Hypothalamus (tissue), 51 donors: ENCODE measurements at regions not wholly inside any gene's neighbourhood (a gene's known extent, or its start where the extent isn't known, plus 50 kb on each side); places are given as distances from the start of the nearest gene placed in this dataset.

ENCODE experiments used
- DNase-seq, 51 donors: peaks; one replicate each; lab custom pipeline; 2025; lab: John Stamatoyannopoulos, UW

DNA sequence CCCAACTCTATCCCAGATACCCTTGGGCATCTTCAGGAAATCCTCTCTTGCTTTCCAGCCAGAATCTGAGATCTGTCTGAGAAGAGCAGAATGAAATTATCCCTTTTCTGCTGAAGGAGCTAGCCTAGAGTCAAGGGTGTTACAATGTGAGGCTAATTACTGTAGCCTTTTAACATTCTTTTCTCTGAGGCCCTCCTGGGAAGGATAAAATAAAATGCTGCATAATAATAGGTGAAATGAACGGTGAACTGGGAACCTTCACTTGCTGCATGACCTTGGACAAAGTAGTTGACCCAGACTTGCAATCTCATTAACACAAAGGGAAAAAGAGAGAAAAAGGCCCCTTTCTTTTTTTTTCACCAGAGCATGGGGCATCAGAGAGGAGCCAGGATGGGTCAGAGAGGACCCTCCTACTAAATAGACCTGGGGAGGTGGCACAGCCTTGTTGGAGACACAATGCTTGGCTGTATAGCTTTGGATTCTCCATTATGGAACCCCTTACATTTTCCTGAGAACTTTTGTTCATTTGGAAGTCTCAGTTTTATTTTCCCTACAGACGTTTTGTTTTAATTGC, 137.0 kb upstream of the LIPC start:
- DNase-seq, result no peak

DNA sequence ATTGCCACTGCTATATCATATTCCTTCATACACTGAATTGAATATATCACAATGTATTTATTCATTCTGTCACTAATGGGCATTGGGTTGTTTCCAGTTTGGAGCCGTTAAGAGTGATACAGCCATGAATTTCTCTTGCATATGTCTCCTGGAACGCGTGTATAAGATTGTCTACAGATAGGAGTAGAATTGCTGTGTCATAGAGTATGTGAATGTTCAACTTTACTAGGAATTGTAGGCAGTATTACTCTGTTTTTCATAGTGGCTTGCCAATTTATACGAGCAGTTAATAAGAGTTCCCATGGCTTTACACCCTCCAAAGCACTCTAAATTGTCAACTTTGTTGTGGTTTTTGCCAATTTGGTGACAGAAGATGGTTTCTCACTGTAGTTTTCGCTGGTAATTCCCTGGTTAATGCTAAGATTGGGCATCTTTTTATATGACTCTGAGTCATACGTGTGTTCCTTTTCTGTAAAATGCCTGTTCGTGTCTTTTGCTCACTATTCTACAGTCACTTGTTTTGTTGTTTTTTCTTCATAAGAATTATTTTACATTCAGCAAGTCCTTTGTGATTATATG, 136.1 kb upstream of the LIPC start:
- no peak for DNase-seq

DNA sequence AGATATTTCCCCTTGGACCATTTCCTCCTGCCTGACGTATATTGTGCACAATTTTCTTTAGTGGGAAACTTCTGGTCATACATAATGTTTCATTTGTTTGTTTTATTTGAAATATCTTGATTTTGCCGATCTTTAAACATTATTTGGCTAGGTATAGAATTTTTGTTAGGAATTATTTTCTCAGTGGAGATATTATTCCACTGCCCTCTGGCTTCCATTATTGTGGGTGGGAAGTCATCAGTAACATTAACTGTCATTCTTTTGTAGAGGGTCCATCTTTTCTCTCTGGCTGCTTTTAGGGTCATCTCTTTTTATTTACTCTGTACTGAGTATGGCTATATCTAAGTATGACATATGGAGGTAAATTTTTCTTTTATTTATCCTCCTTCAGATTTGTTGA, 135.5 kb upstream of the LIPC start:
- no peak for DNase-seq

DNA sequence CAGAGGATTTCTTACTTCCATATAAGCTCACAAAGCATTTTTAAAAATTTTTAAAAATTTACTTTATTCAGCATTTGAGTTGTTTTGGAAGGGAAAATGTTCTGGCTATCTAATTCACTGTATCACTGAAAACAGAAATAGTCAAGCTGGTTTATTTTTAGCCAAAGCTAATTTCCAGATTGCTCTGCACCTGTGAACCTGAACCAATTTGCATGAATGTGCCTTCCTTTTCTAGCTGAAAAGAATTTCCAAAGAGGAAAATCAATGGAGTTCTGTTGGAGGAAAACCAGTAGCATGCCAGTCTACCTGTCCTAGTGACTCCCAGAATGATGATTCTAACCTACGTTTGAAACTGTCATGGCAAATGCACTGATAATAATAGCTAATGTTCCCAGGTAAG, 134.2 kb upstream of the LIPC start:
- no peak for DNase-seq

DNA sequence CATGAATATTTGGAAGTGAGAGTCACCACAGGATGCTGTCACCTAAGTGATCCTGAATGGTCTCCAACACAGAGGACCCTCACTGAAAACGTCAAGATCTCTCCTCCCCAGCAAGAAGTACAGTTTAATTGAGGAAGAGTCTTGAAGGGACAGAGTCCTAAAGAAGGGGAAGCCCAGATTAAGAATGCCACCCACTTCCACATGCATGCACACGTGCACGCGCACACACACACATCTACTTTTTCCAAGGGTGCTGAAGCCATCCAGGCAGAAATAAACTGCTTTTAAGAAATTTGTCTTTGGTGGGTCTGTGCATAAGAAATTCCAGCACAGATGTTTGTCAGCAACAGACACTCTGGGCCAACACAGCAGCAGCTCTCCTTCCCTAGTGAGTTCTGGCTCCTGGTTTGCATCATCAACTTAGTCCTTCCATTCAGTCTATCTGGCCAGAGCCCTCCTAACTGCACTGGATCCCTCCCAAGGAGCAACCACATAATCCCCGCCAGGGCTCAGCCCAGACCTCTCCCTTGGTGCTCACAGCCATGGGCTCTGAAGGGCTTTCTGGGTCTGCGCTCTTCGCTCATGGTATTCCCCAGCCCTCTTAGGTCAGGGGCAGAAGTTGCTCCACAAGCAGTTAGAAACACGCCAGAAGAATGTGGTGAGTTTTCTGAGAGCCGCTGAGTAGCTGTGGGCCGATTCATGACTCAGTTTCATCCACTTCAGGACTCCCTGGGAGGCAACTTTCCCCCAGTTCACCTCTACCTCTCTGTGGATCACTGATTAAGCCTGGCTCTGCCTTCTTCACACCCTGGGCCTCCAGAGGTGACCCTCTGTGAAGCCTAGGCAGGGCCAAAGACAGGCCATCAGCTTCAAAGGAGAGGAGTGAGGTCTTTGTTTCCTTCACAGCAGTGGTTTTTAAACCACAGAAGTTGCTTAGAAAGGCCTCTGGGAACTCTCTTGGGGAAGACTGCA, 132.6 kb upstream of the LIPC start:
- peak in 1 of 51 donors; percentile 1 for DNase-seq

DNA sequence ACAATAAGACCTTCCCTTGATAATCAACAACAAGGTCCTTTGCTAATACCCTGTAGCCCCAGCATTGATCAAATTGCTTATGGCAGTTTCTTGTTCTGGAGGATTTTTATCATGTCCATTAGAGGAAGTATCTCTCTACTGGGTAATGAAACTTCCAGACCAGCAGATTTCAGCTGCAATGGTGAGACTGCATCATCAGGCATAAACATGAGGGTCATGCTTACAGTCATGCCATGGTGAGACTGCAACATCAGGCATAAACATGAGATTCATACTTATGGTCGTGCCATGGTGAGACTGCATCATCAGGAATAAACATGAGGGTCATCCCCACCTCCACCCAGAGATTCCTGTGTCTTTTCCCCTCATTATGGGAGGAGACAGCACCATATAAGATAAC, 129.0 kb upstream of the LIPC start:
- DNase-seq, result no peak

DNA sequence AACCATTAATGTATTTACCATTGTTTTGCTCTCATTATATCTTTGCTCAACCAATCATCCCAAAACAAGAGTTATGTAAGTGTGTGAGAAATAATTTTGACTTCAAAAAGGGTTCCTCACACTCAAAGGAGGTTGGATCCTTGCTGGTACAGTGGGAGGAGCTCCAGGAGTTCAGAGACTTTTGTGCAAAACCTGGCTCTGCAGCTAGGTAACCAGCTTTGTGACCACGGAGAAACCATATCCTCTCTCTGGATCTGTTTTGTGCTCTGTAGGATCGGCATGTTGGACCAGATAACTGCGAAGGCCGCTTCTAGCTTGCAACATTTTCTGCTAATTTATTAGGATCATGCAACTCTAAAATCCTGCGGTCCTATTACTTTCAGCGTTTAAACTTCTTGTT, 128.6 kb upstream of the LIPC start:
- DNase-seq, result no peak

DNA sequence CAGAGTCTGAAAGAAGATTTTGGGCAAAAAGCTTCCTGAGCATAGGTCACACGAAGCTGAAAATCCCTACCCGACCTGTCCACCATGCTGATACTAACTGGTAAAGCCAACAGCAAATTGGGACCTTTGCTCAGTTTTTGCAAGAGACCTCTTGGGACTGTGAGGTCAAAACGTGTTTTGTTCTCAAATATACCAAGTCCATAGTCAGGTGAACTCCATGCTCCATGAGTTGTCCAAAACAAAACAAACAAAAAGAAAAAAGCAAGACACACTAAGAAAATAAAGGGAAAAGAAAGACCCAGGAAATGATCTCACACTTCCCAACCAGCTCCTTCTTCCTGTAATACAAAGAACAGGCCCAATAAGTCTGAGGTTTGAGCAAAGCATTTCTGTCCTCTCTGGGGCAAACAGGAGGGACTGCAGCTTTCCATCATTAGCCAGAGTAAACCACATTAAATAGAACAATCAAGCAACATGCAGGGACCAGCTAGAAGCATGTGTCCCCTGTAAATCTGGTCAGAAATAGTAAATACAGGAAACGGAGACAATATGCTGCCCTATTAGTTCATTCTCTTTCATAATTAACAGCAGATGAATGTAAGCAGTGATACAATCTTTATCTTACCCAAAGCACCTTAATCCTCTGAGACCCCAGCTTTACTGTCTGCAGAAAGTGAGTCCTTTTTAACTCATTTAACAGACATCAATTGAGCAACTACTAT, 125.0 kb upstream of the LIPC start:
- DNase-seq, result no peak

DNA sequence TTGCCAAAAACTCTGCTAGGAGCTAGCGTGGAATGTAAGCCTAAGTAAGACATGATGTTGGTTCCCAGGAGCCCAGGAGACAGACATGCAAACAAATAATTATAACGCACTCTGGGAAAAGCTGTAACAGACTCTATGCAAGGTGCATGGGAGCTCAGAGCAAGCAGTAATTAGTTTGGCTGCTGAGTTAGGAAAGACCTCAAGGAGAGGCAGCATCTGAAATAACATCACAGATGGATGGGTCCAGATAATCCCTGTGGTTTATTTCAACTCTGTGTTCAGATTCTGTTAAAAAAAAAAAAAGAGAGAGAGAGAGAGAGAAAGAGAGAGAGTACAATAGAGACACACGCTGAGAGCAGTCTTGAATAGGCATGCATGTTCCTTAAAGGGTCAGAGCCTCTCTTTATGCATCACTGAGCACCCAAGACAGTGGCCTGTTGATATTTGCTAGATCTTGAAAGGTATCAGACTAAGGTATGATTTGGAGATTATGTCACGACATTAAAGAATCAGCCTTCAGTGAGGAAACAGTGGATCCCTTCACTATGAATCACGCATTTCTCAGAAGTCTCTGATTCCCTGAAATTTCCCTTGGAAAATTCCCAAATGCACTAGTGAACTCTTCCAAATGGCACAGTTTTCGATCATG, 124.4 kb upstream of the LIPC start:
- DNase-seq, result no peak

DNA sequence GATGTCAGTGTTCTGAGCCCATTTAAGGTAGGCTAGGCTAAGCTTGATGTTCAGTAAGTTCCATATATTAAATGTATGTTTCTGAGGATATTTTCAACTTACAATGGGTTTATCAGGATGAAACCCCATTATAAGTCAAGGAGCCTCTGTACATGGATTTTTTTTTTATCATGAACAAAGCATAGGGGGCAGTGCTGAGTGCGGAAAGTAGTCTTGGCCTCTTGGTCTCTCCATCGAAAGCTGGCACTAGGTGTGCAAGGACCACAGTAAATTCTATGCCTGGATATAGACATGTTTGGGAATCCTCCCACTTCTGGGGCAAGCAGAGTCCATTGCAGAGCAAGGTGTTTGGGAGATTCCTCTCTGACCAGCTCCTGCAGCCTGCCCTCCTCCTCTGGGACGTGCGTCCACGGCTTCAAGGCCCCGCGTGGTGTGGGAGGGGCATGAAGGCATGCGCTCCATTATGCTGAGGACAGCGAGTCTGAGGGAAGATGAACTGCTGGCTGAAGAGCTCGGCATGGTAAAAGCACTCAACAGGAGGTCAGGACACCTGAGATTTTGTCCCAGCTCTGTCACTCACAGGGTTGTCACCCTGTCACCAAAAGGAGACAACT, 122.9 kb upstream of the LIPC start:
- DNase-seq, result no peak

DNA sequence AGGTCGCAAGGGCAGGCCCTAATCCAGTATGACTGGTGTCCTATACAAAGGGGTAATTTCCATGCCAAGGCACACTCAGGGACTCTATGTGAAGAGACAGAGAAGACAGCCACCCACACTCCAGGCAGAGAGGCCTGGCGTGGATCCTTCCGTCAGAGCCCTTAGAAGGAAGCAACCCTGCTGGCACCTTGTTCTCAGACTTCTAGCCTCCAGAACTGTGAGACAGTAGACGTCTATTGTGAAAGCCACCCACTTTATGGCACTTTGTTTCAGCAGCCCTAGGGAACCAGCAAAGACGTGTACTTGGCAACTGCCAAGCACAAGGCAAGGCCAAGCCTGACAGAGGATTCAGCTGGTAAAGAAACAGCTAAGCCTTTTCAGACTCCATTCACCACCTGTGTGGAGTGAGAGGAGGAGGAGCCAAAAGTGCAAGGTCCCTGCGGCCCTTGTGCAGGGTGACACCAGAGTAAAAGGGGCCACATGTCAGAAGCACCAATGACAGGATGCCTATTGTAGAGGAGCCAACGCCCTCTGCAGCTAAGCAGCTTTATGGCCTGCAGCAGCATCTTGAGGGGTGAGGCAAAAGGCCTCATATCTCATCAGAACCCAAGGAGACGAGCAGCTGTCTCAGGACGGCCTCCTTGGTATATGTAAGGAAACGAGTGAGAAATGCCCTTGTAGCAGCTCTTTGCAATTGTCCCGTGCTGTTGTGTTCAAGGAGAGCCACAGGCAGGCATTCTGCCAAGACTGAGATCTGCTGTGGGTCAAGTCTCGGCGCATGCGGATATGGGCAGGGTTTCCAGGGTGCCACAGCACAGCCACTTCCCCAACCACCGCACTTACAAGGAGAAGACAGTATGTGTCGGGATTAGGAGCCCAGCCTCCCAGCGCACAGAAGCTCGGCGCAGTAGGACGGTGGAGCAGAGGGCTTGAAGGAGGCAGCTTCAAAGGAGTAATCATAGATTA, 121.5 kb upstream of the LIPC start:
- DNase-seq, result peak in 18 of 51 donors; percentile 3 to 46 (median 14)

DNA sequence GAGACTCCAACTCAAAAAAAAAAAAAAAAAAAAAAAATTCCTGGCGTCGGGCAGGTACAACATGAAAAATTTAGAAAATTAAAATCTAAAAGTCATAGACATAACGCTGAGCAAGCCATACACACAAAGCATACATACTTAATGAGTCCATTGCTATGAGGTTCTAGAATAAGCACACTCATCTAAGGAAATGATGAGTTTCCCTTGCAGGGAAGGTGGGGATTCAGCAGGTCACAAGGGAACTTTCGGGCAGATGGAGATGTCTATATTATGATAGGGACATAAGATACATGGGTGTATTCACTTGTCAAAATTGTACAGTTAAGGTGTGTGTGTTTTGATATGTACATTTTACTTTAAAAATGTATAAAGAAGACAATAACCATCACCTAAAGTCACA, 120.2 kb upstream of the LIPC start:
- no peak for DNase-seq

DNA sequence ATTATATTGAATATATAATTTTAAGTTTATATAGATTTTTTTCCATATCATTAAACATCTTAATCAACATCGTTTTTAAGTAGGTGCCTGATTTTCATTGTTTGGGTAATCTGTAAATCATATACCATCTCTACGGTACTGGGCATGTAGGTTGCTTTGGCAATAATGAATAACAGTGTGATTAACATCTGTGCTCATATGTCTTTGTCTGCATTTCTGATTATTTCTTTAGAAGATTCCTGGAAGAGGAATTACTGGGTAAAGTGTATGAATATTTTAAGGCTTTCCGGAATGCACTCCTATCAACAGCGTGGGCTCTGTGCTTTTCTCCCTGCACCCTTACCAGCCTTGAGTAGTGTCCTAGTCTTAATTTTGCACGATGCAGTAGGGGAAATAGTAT, 119.8 kb upstream of the LIPC start:
- DNase-seq, result no peak

DNA sequence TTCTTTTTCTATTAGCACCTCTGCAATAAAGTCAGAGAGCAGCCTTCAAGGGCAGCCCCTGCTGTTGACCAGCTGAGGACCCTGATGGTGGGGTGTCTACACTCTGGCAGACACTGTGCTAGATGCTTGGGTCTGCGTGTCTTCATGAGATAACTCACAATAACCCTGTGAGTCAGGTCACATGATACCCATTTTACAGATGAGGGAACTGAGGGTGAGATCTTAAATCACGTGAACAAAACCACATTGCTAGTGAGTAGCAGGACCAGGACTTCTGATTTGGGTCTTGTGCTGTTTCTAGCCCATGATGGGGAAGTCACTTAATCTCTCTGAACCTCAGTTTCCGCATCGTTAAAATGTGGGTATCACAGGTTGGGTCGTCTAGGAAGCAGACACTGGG, 118.5 kb upstream of the LIPC start:
- no peak for DNase-seq

DNA sequence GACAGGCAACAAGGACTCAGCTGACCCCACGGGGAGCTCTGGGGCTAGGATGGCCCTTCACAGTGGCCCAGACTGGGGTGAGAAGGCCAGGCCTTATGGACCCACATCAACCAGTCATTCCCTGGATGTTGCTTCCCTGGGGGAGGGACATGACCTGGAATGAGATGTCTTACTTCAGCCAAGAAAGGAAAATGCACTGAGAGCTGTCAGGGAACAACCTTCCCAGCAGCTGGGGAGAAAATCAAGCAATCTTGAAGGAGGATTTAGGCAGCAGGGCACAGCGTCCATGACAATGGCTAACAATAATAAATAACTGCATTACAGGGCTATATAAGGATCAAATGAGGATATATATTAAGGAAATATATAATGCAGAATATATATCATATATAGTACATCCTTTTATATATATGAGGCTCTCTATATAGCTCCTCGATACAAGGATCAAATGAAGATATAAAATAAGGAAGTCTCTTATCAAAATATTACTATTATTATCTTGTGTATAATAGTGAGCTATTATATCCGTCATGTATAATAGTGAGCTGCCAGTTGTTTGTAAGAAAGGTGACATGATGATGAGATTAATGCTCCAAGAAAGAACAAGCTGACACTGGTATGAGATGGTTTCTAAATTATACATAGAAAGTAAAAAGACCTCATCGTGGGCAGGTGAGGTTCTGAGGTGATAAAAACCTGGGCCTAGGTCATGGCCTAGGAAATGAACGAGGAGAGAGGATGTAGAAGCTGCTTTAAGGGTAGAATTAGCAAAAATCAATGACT, 117.8 kb upstream of the LIPC start:
- DNase-seq, result no peak

DNA sequence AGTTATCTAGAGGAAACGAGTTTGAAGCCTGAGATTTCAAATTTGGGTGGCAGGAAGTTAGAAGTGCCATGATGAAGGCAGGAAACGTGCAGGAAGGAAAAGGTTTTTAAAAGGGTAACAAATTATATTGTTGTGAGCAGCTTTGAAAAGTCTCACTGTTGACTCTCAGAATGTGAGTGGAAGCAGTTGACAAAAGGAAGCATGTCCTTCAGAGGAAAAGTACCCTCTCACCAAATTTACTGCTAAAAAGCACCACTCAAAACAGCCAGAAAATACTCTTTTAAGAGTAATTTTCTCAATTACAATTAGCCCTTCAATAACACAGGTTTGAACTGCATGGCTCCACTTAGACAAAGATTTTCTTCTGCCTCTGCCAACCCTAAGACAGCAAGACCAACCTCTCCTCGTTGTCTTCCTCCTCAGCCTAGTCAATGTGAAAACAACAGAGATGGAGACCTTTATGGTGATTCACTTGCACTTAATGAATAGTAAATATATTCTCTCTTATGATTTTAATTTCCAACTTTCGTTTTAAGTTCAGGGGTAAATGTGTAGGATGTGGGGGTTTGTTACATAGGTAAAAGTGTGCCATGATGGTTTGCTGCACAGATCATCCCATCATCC, 117.1 kb upstream of the LIPC start:
- no peak for DNase-seq

DNA sequence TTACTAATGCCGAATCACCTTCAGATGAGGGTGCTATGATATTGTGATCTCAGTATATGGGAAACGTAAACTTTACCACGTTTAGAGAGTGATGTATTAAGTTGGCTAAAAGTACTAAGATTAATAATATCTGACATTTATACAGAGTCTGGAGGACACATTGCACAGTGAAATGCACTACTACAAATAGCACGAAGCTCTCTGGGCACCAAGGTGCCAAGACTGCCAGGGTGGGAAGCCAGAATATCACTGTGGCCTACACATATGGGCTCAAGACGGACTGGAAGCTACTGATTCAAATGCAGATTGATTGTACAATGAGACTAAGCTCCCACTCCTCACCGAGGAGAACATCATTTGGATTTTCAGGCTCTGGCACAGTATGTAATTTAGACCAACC, 113.3 kb upstream of the LIPC start:
- DNase-seq, result no peak

DNA sequence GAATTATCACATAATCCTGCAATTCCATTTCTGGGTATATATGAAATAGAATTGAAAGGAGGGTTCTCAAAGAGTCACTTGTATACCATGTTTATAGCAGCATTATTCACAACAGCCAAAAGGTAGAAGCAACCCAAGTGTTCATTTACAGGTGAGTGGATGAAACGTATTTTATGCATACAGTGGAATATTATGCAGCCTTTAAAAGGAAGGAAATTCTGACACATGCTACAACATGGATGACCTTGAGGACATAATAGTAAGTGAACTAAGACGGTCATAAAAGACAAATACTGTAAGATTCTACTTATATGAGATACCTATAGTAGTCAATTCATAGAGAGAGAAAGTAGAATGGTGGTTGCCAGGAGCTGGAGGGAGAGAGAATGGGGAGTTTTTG, 110.8 kb upstream of the LIPC start:
- no peak for DNase-seq
